Glomerular visceral epithelial cell (primary cell): ENCODE measurements at regions not wholly inside any gene's neighbourhood (a gene's known extent, or its start where the extent isn't known, plus 50 kb on each side); places are given as distances from the start of the nearest gene placed in this dataset.
"Not testable (repeated sequence)": the region's sequence is repeated elsewhere in the genome, so short reads cannot be mapped to it uniquely, and the experiment has no call there.

Source experiments
- DNase-seq: peaks from one replicate; pipeline ENCODE4 v3.0.0-alpha.2; 2016; ENCODE audit errors: extremely low spot score

DNA sequence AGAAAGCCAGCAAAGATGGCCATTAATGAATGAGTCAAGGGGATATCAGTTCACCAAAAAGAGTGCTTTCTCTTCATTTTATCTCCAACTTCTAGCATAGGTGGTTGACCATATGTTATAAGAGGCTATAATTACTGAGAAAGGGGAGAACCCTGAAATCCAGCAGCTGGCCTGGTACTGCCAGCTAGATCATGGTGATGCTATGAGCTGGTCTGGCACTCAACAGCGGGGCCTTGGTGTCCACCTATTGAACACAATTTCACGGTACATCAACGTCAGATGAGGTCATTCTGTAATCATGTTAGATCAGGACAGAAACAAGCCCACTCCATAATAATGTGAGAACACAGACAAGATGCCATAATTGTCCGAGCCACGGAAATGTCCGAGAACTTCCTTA lies 1644.8 kb upstream of the PCDH7 start:
- DNase-seq: no peak

DNA sequence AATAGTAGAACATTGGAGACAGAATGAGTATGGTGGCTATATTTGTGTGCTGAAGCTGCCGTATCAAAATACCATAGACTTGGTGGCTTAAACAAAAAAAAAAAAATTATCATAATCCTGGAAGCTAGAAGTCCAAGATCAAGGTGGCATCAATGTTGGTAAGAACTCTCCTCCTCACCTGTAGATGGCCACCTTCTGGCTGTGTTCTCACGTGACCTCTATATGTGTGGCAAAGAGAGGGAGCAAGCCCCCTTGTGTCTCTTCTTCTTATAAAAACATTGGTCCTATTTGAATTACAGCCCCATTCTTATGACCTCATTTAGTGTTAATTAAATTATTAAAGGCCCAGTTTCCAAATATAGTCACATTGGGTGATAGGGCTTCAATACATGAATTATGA lies 1640.9 kb upstream of the PCDH7 start:
- no peak for DNase-seq

- peak; percentile 6 for DNase-seq
These were observed 1638.8 kb upstream of the PCDH7 start for GRCh38 chr4:29081234-29081955.

DNA sequence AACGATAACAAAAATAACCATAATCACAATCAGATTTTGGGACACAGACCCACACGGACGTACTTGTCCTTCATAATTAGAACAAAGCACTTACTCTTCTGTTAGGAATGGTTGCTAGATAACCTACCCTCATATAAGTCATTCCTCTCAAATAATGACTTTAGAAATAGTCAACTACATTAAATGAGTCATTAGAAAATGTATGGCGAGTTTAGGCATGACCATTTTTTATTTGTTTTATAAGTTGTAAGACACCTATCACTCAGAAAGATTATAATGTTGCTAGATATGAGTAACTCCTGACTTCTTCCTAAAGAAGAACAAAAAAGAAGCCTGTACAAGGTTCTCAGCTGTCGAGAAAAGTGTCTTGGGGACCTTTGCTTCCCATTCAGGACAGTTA lies 1637.5 kb upstream of the PCDH7 start:
- no peak for DNase-seq

DNA sequence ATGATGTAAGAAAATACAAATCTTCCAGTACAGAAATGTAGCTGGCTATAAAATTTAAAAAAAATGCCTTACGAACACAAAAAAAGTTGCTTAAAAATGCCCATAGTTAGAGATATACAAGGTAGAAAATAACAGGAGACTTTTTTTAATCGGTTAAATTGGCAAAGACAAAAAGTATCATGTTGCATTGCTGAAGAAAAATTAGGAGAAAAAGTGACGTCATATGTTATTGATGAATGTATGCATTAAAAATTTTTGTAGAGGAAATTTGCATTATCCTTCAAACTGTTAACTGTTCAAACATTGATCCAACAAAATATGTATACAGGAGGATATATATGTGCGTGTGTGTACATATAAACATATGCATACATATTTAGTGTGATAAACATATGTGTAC lies 1634.4 kb upstream of the PCDH7 start:
- no peak for DNase-seq

DNA sequence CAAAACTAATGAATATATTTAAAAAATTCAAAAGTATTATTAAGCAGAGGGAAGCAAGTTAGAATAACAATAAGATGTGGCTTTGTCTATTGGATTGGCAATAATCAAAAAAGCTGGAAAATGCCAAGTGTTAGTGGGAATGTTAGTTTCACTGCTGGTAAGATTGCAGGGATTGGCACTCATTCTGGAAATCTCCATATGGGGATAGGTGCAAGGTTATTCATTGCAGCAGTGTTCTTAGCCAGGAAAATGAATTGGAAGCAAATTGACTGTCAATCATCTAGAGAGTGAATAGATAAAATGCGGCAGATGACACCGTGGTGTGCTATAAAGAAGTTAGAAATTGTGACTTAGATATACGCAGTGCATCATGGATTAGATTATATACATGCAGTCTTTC lies 1615.5 kb upstream of the PCDH7 start:
- DNase-seq: no peak

- DNase-seq: no peak
These were observed 1606.2 kb upstream of the PCDH7 start for GRCh38 chr4:29113960-29114359.

DNA sequence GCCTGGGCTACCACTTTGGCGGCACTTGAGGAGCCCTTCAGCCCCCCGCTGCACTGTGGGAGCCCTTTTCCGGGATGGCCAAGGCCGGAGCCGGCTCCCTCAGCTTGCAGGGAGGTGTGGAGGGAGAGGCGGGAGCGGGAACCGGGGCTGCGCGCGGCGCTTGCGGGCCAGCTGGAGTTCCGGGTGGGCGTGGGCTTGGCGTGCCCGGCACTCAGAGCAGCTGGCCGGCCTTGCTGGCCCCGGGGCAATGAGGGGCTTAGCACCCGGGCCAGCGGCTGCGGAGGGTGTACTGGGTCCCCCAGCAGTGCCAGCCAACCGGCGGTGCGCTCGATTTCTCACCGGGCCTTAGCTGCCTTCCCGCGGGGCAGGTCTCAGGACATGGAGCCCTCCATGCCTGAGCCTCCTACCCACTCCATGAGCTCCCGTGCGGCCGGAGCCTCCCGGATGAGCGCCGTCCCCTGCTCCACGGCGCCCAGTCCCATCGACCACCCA lies 1602.9 kb upstream of the PCDH7 start:
- DNase-seq: not testable (repeated sequence)

GRCh38 chr4:29121586-29121985 lies 1598.6 kb upstream of the PCDH7 start:
- DNase-seq: no peak

DNA sequence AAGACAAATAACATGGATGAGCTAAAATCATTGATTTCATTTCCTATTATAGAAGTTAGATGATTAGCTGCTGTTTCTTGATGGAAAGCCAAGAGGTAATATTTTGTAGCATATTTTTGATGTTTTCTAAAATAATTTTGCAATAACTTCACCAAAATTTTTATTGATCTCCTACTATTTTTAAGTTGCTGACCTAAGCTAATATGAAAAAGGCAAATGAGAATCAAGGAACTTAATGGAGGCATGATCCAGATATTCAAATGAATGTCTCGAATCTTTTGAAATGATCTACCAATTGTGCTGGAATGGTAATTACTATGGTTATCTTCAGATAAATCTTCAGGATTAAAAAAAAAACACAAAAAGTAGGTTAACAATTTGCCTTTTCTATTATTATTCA lies 1591.4 kb upstream of the PCDH7 start:
- no peak for DNase-seq

DNA sequence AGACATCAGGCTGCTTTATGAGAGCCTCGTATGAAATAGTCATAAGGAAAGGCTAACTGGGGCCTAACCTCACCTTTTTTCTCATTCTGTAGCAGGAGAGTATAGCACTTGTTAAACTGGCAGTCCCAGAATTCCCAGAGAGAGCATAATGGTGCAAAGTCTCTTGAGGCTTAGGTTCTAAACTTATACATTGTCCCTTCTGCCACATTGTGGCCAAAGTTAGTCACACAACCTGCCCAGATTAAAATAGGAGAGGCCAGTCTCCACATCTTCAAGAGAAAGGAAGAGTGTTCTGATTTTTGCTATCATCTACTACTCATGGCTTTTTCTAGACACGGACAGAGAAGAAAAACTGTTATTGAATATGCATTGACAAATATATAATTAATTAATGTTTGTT lies 1588.9 kb upstream of the PCDH7 start:
- DNase-seq: no peak

GRCh38 chr4:29142708-29143107 lies 1577.5 kb upstream of the PCDH7 start:
- DNase-seq: peak; percentile 11

DNA sequence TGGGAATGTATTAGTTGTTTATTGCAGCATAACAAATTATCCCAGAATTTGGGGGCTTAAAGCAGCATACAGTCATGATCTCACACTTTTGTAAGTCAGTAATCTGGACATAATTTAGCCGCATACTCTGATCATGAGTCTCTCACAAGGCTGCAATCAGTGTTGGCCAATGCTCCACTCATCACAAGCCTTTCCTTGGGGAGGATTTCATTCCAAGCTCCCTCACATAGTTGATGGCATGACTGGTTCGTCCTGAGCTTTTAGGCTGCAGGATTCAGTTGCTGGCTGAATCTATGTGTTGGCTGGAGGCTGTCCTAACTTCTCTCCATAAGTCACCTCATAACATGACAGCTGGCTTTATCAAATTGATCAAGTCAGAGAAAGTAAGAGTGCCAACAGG lies 1568.6 kb upstream of the PCDH7 start:
- DNase-seq: no peak

GRCh38 chr4:29153642-29154041 lies 1566.5 kb upstream of the PCDH7 start:
- no peak for DNase-seq

DNA sequence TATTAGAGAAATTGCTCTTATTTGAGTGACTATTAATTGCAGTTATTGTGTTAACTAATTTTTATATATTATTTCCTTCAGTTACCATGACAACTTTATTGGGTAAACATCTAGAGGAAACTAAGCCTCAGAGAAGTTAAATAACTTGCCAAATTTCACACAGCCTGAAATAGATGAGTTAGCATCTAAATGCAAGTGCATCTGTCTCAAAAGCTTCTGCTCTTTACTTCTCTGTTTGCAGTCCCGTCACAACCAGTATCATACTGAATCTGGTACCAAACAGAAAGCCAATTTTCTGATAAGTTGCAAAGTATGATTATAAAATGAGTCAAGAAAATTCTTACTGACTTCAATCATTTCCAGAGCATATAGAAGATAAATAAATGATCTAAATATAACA lies 1544.9 kb upstream of the PCDH7 start:
- DNase-seq: no peak

- DNase-seq: no peak
These were observed 1521.1 kb upstream of the PCDH7 start for GRCh38 chr4:29199025-29199424.

DNA sequence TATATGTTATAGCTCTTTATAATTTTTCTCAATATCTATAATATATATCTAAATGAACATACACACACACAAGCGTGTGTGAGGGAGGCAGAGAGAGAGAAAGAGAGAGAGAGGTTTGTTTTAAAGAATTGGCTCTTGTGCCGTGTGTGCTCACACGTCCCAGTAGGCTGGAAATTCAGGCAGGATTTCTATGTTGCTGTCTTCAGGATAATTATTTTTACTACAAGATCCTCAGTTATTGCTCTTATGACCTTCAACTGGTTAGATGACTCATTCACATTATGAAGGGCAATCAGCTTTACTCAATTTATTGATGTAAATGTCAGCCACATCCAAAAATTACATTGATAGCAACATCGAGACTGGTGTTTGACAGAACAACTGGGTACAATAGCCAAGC lies 1520.7 kb upstream of the PCDH7 start:
- no peak for DNase-seq

DNA sequence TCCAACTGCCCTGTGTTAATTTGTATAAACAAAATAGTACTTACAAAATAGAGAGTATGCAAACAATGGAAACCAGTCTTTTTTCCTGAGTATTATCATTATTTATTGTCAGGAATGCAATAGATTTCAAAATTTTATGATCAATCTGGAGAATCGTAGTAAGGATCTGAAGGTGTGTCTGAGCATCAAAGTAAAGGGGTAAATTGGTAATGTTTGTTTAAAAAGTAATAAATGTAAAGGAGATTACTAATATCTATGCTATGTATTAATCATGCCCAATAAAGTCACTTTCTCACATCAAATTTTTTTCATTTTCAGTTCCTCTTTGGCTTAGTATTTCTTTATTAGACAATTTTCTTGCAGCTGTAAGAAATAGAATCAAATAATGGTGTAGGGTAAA lies 1507.1 kb upstream of the PCDH7 start:
- DNase-seq: no peak

DNA sequence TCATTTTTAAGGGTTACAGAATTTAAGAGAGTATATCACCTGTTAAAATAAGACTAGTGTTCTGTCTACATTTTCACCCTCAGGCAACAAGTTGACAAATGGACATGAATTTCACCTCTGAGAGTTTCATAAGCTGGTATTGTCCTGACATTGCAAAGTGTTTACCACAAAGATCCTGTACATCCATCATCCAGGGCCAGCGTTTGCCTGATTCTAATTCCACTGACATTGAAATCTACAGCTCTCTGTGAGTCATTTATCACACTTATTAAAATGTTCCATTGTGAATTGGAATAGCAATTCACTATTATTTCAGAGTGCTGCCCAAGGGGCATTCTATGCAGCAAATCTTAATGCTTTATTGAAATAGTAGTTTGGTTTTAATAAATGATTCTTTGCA lies 1499.4 kb upstream of the PCDH7 start:
- no peak for DNase-seq

DNA sequence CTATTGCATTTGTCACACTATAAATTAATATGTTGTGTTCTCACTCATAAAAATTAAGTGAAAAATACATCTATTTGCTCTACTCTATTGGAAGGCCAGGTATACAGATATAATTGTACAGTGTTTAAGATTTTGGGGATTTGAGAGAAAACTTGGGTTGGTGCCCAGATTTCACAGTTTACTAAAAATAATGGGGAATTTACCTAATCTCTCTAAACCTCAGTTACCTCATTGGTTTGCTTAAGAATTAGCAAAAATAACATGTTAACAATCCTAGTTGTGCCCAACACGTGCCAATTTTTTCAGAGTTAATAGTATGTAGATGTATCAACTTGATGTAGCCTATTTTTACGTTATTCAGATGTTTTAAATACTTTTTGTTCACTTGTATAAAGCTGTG lies 1495.3 kb upstream of the PCDH7 start:
- DNase-seq: no peak

DNA sequence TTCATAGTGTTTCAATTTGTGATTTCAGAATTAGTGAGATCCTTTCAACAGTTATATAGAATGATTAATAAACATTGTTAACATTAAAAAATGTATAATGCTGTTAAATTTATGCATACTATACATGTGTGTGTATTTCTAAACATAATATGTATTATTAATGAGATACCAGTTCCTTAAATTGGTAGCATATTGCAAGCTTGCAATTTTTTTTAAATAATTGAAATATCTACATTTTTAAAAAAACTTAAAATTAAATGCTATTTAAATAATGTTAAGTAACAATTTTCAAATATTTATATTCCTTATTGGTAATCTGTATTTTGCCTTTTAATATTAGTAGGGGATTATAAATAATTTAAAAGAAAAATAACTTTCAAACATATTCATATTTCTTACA lies 1479.5 kb upstream of the PCDH7 start:
- DNase-seq: no peak

DNA sequence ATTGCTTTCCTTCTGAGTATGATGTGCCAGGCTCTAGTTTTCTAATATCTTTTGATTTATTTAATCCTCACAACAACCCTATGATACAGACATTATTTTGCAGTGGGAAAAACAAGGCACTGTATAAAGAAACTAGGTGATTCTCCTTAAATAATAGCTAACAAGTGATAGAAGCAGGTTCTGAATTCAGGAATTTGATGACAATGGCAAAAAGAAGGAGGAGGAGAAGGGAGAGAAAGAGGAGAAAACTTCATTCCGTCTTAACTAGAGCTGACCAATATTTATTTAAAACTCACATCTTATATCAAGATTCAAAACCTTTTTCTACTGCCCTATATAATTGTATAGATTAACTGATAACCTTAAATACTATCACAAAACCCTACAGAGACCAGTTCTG lies 1477.1 kb upstream of the PCDH7 start:
- no peak for DNase-seq

DNA sequence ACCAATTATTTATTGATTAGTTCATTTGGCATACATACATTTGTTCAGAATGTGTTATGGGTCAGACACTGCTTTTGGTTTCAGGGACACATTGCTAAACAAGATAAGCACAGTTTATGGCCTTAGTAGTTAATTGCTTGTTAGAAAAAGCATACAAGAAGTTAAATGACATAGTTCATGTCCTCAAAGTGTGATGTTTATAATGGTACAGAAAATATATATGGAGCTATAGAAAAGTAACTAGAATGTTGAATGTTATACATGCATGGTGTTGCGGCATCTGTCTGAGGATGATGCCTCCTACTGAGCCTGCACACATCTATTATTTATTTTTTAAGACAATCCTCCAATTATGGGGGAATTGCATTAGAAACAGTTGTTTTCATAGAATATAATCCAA lies 1476.3 kb upstream of the PCDH7 start:
- no peak for DNase-seq

- no peak for DNase-seq
These were observed 1460.6 kb upstream of the PCDH7 start for GRCh38 chr4:29259556-29259955.
